GM12864 (cell line): ENCODE measurements at regions not wholly inside any gene's neighbourhood (a gene's known extent, or its start where the extent isn't known, plus 50 kb on each side); places are given as distances from the start of the nearest gene placed in this dataset.

Experiments used
- DNase-seq: peaks from one replicate; pipeline ENCODE4 v3.0.0-alpha.2; 2011; ENCODE audit warnings: low read depth
- H3K4me3 ChIP-seq: 2 replicates; pipeline ENCODE4 v1.5.1; 2011; ENCODE audit warnings: mild to moderate bottlenecking, low read depth, low read length, control low read depth
- TF ChIP-seq, protein P1 (sequence below): IDR thresholded peaks from 2 replicates; pipeline ENCODE4 v1.5.1; 2011; ENCODE audit warnings: low read depth, mild to moderate bottlenecking, moderate library complexity, low read length, control low read depth, inconsistent platforms; ENCODE audit errors: missing control alignments

DNA sequence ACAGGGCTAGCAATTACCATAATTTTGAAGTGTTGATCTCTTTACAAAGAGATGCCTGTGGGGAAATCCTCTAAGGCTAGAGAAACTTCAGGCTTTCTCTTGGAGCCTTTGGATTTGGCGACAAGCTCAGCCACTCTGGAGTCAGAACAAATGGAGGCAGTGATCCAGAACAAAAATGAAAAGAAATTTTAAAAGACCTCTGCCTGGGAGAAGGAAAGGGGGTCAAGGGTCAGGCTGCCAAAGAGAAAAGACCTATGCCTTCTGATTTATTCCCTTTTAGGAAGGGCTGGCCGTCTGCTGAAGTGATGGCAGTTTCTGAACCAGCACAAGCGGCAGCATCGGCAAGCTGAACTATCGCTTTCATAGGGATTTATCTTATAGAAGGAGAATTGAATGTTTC is 140.8 kb upstream of the SFRP2 start:
- TF ChIP-seq, protein P1, sequence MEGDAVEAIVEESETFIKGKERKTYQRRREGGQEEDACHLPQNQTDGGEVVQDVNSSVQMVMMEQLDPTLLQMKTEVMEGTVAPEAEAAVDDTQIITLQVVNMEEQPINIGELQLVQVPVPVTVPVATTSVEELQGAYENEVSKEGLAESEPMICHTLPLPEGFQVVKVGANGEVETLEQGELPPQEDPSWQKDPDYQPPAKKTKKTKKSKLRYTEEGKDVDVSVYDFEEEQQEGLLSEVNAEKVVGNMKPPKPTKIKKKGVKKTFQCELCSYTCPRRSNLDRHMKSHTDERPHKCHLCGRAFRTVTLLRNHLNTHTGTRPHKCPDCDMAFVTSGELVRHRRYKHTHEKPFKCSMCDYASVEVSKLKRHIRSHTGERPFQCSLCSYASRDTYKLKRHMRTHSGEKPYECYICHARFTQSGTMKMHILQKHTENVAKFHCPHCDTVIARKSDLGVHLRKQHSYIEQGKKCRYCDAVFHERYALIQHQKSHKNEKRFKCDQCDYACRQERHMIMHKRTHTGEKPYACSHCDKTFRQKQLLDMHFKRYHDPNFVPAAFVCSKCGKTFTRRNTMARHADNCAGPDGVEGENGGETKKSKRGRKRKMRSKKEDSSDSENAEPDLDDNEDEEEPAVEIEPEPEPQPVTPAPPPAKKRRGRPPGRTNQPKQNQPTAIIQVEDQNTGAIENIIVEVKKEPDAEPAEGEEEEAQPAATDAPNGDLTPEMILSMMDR = no peak
- DNase-seq = no peak
- no peak overlapping the region for H3K4me3 ChIP-seq

GRCh38 chr4:153927451-153927850 is 138.6 kb upstream of the SFRP2 start:
- TF ChIP-seq, protein P1 = no peak
- H3K4me3 ChIP-seq = no peak overlapping the region
- no peak for DNase-seq

DNA sequence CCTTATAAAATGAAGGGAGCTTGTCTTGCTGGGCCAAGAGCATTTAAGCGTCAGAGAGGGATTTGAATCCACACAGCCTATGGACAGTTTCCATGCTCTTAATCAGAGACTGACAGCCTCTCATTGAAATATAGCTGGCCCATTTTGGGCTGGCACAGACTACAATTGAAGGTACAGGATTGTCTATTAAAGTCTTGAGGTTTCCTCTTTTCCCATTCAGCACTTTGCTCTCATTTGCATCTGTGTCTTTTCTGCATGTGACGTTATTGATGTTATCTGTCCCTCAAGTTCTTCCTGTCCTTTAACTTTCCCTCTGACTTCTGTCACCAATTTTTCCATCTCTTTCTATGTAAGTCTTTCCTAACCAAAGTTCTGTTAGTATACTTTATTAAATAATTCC is 133.3 kb upstream of the SFRP2 start:
- DNase-seq = no peak
- H3K4me3 ChIP-seq = no peak overlapping the region
- TF ChIP-seq, protein P1 = no peak

DNA sequence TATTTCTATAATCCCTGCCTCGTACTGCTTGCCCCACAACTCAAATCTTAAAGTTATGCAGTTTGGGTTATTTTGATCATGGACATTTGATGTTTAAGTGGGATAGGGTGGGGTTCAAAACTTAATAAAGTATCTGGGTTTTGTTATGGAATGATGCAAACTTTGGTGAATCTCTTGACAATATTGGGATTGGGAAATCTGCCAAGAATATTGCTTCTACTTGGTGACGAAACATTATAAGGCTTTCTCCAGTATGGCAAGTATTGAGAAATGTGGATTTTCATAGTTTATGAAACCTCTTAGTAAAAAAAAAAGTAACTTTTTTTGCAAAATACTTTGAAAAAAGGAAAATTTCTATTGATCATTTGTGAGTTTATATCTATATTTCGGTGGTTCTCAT is 130.8 kb upstream of the SFRP2 start:
- no peak for DNase-seq
- TF ChIP-seq, protein P1 = no peak
- H3K4me3 ChIP-seq = no peak overlapping the region

DNA sequence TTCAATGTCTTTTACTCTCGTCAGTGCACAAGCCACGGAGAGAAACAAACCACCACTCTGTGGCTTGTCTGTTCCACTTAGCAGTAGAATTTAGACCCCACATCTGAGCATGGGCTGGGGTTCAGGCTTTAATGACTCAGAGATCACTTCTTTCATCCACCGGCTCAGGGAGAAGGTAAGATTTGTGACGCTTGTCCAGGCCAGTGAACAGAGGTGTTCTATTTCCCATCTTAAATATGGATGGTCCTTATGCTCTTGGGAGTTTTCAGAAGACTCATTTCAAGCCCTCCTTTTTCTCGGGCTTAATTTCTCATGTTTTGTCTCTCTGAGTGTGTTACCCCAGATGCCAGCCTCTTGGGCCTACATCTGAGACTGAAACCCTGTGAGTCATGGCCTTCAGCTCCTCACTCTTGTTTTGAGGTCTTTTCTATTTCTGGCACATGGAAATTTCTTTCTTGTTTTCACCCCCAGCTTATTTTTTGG is 127.4 kb upstream of the SFRP2 start:
- no peak overlapping the region for H3K4me3 ChIP-seq
- DNase-seq = peak; percentile 8
- TF ChIP-seq, protein P1 = no peak

GRCh38 chr4:153912301-153912700 is 123.4 kb upstream of the SFRP2 start:
- DNase-seq = no peak
- TF ChIP-seq, protein P1 = no peak
- no peak overlapping the region for H3K4me3 ChIP-seq

DNA sequence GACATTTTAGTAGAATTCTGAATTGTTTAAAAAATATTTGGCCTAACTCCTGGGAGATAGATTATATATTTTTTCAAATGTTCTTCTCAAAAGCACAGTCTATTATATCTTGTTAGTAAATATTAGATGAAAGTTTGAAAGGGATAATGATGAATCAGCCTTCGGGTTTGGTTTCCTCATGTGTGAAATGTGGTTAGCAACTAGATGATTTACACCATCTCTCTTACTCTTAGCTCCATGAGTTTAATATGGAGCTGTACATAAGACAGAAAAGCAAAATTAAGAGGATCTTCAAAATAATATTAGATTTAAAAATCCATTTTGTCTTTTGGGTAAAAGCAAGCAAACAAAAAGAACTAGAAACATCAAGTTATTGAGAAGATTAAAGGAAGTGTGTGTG is 120.8 kb upstream of the SFRP2 start:
- TF ChIP-seq, protein P1 = no peak
- no peak for DNase-seq
- no peak overlapping the region for H3K4me3 ChIP-seq
